NCI-H446 treated with DMSO at 0.1 percent for 48 hours (cell line): ENCODE measurements at regions not wholly inside any gene's neighbourhood (a gene's known extent, or its start where the extent isn't known, plus 50 kb on each side); places are given as distances from the start of the nearest gene placed in this dataset.

Source experiments
- DNase-seq: peaks from one replicate; lab custom pipeline; 2025; lab: John Stamatoyannopoulos, UW

- DNase-seq = no peak
Measured at GRCh38 chr10:81021428-81022129, 483.9 kb downstream of the SH2D4B start.

GRCh38 chr10:81026591-81026990 lies 488.9 kb downstream of the SH2D4B start:
- DNase-seq = no peak

GRCh38 chr10:81027223-81027622 lies 489.5 kb downstream of the SH2D4B start:
- no peak for DNase-seq

DNA sequence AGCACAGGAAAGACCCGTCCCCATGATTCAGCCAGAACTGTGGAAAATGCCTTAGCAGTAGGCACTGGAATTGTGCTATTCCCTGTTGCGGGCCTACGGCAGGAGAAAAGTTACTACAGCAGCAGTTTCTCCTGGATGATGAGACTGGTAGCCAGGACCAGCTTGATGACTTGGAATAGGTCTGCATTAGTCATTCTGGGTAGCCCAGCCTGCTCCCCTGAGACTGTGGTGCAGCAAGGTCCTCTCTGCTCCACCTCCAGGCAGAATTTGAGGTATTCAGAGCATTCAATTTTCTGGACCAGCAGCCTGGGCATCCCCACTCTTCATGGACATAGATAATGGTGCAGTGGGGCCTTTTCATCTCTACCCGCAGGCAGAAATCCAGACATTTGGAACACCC lies 490.0 kb downstream of the SH2D4B start:
- DNase-seq = no peak

DNA sequence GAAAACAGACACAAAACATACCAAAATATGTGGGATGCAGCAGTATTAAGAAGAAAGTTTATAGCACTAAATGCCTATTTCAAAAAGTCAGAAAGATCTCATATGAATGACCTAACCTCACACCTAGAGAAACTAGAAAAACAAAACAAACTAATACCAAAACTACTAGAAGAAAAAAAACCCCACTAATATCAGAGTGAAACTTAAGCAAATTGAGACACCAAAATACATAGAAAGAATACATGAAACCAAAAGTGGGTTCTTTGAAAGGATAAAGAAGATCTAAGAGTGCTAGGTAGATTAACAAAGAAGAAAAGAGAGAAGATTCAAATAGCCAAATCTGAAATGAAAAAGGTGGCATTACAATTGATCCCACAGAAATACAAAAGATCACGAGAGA lies 494.1 kb downstream of the SH2D4B start:
- DNase-seq = no peak

DNA sequence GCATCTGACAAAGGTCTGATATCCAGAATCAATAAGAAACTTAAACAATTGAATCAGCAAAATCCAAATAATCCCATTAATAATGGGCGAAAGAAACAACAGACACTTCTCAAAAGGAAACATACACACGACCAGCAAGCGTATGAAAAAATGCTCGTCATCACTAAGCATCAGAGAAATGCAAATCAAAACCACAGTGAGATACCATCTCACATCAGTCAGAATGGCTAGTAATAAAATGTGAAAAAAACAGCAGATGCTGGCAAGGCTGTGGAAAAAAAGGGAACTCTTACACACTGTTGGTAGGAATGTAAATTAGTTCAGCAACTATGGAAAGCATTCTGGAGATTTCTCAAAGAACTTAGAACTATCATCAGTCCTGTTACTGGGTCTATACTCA lies 496.7 kb downstream of the SH2D4B start:
- no peak for DNase-seq

DNA sequence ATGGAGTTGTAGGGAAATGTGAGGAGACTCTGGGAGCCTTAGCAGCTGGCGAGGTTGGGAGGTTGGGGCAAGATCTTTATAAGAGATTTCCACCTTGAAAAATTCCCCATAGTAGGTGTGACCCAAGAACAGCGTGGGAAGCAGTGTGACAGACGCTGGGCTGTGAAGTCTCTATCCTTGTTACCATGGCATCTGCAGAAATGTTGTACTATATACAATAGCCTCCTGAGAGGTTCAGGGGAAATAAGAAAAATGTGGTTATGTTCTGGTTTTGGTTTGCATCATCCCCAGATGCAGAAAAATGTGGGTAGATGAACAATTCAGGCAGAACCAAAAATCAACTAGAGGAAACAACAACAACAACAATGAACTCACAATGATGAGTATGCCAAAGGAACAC lies 498.6 kb downstream of the SH2D4B start:
- no peak for DNase-seq

- DNase-seq = no peak
Measured at GRCh38 chr10:81040031-81040430, 502.3 kb downstream of the SH2D4B start.

GRCh38 chr10:81040940-81041339 lies 503.2 kb downstream of the SH2D4B start:
- DNase-seq = no peak

DNA sequence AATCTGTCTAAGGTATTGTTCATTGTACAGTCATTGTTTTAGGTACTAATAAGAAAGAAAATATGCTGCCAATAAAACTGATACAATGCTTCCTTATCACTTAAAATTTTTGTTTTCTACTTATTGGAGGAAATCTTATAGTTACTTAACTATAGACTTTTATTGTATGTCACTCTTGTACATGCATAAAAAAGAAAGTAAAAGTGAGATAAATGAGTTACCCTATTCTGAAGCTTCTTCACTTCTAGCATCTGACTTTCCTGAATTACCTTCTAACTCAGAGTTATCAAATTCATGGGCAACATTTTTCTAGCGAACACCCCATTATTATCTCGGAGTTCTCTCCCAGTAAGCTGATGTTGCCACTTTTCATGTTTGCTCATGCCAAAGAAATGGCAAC lies 504.9 kb downstream of the SH2D4B start:
- DNase-seq = no peak

- DNase-seq = no peak
Measured at GRCh38 chr10:81065474-81065873, 527.8 kb downstream of the SH2D4B start.

- no peak for DNase-seq
Measured at GRCh38 chr10:81068460-81068859, 530.8 kb downstream of the SH2D4B start.

- no peak for DNase-seq
Measured at GRCh38 chr10:81071087-81071796, 533.5 kb downstream of the SH2D4B start.

DNA sequence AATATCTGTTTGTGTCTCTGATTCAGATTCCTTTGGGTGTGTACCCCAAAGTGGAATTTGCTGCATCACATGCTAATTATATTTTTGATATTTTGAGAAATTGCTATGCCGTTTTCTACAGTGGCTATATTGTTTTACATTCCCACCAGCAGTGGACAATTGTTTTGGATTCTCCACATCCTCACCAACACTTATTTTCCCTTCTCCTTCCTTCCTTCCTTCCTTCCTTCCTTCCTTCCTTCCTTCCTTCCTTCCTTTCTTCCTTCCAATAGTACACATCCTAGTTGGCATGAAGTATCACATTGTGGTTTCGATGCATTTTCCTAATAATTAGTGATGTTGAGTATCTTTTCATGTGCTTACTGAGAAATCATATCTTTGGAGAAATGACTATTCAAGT lies 535.5 kb downstream of the SH2D4B start:
- DNase-seq = no peak

- DNase-seq = no peak
Measured at GRCh38 chr10:81081887-81082620, 544.4 kb downstream of the SH2D4B start.

DNA sequence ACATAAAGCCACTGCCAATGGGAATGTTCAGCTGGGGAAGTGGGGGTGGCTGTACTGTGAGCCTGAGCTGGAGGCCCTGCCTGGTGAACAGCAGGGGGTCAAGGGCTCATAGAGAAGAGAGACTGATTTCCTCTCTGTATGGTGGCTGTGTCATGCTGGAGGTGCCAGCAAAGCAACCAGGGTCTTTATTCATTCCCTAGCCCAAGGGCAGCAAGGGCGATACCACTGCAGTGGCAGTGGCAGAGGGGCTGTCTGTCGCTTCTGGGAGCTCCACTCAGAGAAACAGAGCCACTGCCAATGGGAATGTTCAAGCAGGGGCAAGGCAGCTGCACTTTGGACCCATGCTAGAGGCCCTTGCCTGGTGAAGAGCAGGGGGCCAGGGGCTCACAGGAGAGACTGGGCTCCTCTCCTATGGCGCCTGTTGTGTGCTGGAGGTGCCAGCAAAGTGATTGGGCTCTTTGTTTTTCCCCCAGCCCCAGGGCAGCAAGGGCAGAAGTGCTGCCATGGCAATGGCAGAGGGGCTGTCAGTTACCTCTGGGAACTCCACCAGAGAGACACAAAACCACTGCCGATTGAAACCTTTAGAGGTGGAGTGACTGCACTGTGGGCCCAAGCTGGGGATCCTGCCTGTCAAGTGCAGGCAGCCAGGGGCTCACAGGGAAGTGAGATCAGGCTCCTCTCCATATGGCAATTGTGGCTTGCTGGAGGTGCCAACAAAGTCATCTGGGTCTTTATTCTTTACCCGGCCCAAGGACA lies 545.1 kb downstream of the SH2D4B start:
- no peak for DNase-seq

GRCh38 chr10:81093056-81093455 lies 555.4 kb downstream of the SH2D4B start:
- DNase-seq = no peak

DNA sequence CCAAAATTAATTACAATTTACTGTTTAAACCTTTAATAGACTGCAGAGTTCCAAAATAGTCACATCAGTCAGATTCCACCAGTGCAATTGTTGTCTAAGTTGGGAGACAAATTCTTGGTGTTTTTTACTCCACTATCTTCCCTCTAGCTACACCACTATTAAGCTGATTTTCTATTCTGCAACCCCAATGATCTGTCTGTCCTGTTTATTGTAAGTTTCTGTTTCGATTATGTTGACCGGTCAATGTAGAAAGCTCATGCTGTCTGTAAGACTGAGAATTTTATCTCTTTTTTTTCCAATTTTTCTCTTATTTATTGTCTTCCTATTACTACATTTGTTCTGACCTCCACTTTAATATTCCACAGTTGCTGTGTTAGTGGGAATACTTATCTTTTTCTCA lies 557.5 kb downstream of the SH2D4B start:
- DNase-seq = no peak

- DNase-seq = no peak
Measured at GRCh38 chr10:81096558-81096957, 558.9 kb downstream of the SH2D4B start.

- no peak for DNase-seq
Measured at GRCh38 chr10:81101062-81101461, 563.4 kb downstream of the SH2D4B start.

DNA sequence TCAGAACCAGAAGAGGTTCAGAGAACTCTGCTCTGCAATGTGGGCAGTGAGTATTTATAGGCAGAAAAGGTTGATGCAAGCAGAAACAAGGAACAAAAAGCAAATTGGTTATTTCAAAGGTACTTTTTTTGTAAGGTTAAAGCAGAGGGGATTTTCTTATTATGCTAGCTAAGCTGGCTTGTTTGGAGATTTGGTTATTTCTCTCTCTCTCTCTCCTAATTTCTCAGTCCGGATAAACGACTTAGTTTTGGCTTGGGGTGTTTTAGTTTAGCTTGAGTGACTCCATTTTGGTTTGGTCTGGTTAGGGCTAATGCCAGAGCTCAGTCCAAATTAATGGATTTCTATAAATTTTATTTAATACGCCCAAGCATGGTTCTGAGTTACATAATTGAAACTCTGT lies 566.8 kb downstream of the SH2D4B start:
- DNase-seq = no peak

- no peak for DNase-seq
Measured at GRCh38 chr10:81108516-81109199, 571.0 kb downstream of the SH2D4B start.
